ENCODE measurements at regions not wholly inside any gene's neighbourhood (a gene's known extent, or its start where the extent isn't known, plus 50 kb on each side); places are given as distances from the start of the nearest gene placed in this dataset.

DNA sequence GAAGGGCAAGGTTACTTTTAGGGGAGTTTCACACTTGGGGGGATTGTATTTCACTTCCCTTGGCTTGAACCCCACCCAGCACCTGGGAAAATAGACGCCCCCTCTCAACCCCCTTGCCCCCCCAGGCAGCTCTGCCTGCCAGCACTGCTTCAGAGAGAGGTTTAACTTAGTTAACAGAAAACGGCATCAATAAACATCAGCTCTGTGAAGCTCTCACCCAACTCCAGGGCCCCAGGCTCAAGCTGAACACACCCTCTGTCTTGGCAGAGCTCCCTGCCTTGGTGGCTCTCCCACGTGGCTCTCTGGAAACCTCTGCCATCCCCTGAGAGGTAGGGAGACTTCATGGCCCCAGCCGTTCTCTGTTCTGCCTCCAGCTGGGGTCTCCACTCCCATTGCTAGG lies 244.1 kb downstream of the ACKR3 start:
- TF ChIP-seq CTCF (conservative IDR thresholded peaks at IDR 0.05) (no peak), EZH2 (IDR thresholded peaks at IDR 0.05; ENCODE audit: low read depth) (no peak)
